Activated CD8-positive, alpha-beta memory T cell treated with anti-CD3 and anti-CD28 coated beads, Interleukin-2, amount 50 U/mL, for 4 hours (primary cell): ENCODE measurements at regions not wholly inside any gene's neighbourhood (a gene's known extent, or its start where the extent isn't known, plus 50 kb on each side); places are given as distances from the start of the nearest gene placed in this dataset.
"Not testable (repeated sequence)": the region's sequence is repeated elsewhere in the genome, so short reads cannot be mapped to it uniquely, and the experiment has no call there.

Source experiments
- DNase-seq: peaks from one replicate; pipeline ENCODE4 v3.0.0-alpha.2; 2020

- no peak for DNase-seq
Measured at GRCh38 chr3:153385343-153385742, 223.3 kb downstream of the RAP2B start.

- DNase-seq: no peak
Measured at GRCh38 chr3:153392363-153392762, 230.3 kb downstream of the RAP2B start.

GRCh38 chr3:153394017-153394416 lies 232.0 kb downstream of the RAP2B start:
- no peak for DNase-seq

- no peak for DNase-seq
Measured at GRCh38 chr3:153396581-153396980, 234.6 kb downstream of the RAP2B start.

- no peak for DNase-seq
Measured at GRCh38 chr3:153397794-153398193, 235.8 kb downstream of the RAP2B start.

GRCh38 chr3:153399636-153400035 lies 237.6 kb downstream of the RAP2B start:
- DNase-seq: no peak

- DNase-seq: no peak
Measured at GRCh38 chr3:153400641-153401040, 238.6 kb downstream of the RAP2B start.

- DNase-seq: no peak
Measured at GRCh38 chr3:153404157-153404556, 242.1 kb downstream of the RAP2B start.

- DNase-seq: not testable (repeated sequence)
Measured at GRCh38 chr3:153405320-153405719, 243.3 kb downstream of the RAP2B start.

GRCh38 chr3:153410517-153410916 lies 248.5 kb downstream of the RAP2B start:
- no peak for DNase-seq

- no peak for DNase-seq
Measured at GRCh38 chr3:153414982-153415381, 253.0 kb downstream of the RAP2B start.

- DNase-seq: no peak
Measured at GRCh38 chr3:153422314-153422713, 260.3 kb downstream of the RAP2B start.

- not testable (repeated sequence) for DNase-seq
Measured at GRCh38 chr3:153423820-153424219, 261.8 kb downstream of the RAP2B start.

- no peak for DNase-seq
Measured at GRCh38 chr3:153426344-153426743, 264.3 kb downstream of the RAP2B start.

- no peak for DNase-seq
Measured at GRCh38 chr3:153426803-153427202, 264.8 kb downstream of the RAP2B start.

- no peak for DNase-seq
Measured at GRCh38 chr3:153429821-153430220, 267.8 kb downstream of the RAP2B start.

GRCh38 chr3:153431076-153431475 lies 269.1 kb downstream of the RAP2B start:
- no peak for DNase-seq

GRCh38 chr3:153437666-153438065 lies 275.6 kb downstream of the RAP2B start:
- DNase-seq: no peak

- DNase-seq: no peak
Measured at GRCh38 chr3:153438271-153438670, 276.2 kb downstream of the RAP2B start.

GRCh38 chr3:153439780-153440179 lies 277.8 kb downstream of the RAP2B start:
- DNase-seq: no peak

- no peak for DNase-seq
Measured at GRCh38 chr3:153440311-153440710, 278.3 kb downstream of the RAP2B start.

- DNase-seq: no peak
Measured at GRCh38 chr3:153442386-153442785, 280.4 kb downstream of the RAP2B start.

GRCh38 chr3:153442799-153443487 lies 280.9 kb downstream of the RAP2B start:
- no peak for DNase-seq

GRCh38 chr3:153443961-153444360 lies 281.9 kb downstream of the RAP2B start:
- DNase-seq: no peak

- no peak for DNase-seq
Measured at GRCh38 chr3:153445817-153446216, 283.8 kb downstream of the RAP2B start.
